ENCODE measurements at regions not wholly inside any gene's neighbourhood (a gene's known extent, or its start where the extent isn't known, plus 50 kb on each side); places are given as distances from the start of the nearest gene placed in this dataset.

- Mint-ChIP-seq H3K9me3 (no peaks in the 10 kb centered on the region), H3K4me3 (no peak overlapping the region), H3K27ac (no peak overlapping the region), H3K36me3 (ENCODE audit: low read depth) (no peaks in the 10 kb centered on the region), H3K27me3 (no peaks in the 10 kb centered on the region), H3K4me1 (ENCODE audit: low read depth) (no peaks in the 10 kb centered on the region)
- intact Hi-C loops (cut with micrococcal nuclease): no loop called here
These were observed 935.0 kb upstream of the INTU start for GRCh38 chr4:126697748-126698147.

GRCh38 chr4:126698224-126698623 is 934.5 kb upstream of the INTU start:
- Mint-ChIP-seq H3K4me1 (ENCODE audit: low read depth) (no peaks in the 10 kb centered on the region), H3K9me3 (no peaks in the 10 kb centered on the region)
- intact Hi-C loops (cut with micrococcal nuclease): no loop called here

GRCh38 chr4:126701756-126702155 is 931.0 kb upstream of the INTU start:
- no peaks in the 10 kb centered on the region for H3K36me3 Mint-ChIP-seq (ENCODE audit: low read depth)
- H3K4me1 Mint-ChIP-seq (ENCODE audit: low read depth): no peaks in the 10 kb centered on the region
- H3K27ac Mint-ChIP-seq: no peak overlapping the region
- intact Hi-C loops (cut with micrococcal nuclease): no loop called here
- no peaks in the 10 kb centered on the region for H3K9me3 Mint-ChIP-seq
- no peak overlapping the region for H3K4me3 Mint-ChIP-seq
- no peaks in the 10 kb centered on the region for H3K27me3 Mint-ChIP-seq

More at GRCh38 chr4:126698224-126698623, 934.5 kb upstream of the INTU start:
- H3K4me3 Mint-ChIP-seq: no peak overlapping the region
- no peaks in the 10 kb centered on the region for H3K27me3 Mint-ChIP-seq
- no peaks in the 10 kb centered on the region for H3K36me3 Mint-ChIP-seq (ENCODE audit: low read depth)
- no peak overlapping the region for H3K27ac Mint-ChIP-seq

- H3K9me3 Mint-ChIP-seq: no peaks in the 10 kb centered on the region
- intact Hi-C loops (cut with micrococcal nuclease): no loop called here
- no peaks in the 10 kb centered on the region for H3K36me3 Mint-ChIP-seq (ENCODE audit: low read depth)
- no peak overlapping the region for H3K4me3 Mint-ChIP-seq
- no peaks in the 10 kb centered on the region for H3K4me1 Mint-ChIP-seq (ENCODE audit: low read depth)
- H3K27me3 Mint-ChIP-seq: no peaks in the 10 kb centered on the region
- H3K27ac Mint-ChIP-seq: no peak overlapping the region
These were observed 930.0 kb upstream of the INTU start for GRCh38 chr4:126702747-126703146.

GRCh38 chr4:126705266-126705665 is 927.5 kb upstream of the INTU start:
- intact Hi-C loops (cut with micrococcal nuclease): no loop called here
- no peaks in the 10 kb centered on the region for H3K36me3 Mint-ChIP-seq (ENCODE audit: low read depth)
- H3K4me1 Mint-ChIP-seq (ENCODE audit: low read depth): no peaks in the 10 kb centered on the region
- H3K27ac Mint-ChIP-seq: no peak overlapping the region
- H3K9me3 Mint-ChIP-seq: no peaks in the 10 kb centered on the region
- no peak overlapping the region for H3K4me3 Mint-ChIP-seq
- no peaks in the 10 kb centered on the region for H3K27me3 Mint-ChIP-seq

- H3K4me1 Mint-ChIP-seq (ENCODE audit: low read depth): no peaks in the 10 kb centered on the region
- no peak overlapping the region for H3K4me3 Mint-ChIP-seq
- no peaks in the 10 kb centered on the region for H3K36me3 Mint-ChIP-seq (ENCODE audit: low read depth)
- no peaks in the 10 kb centered on the region for H3K27me3 Mint-ChIP-seq
- H3K9me3 Mint-ChIP-seq: no peaks in the 10 kb centered on the region
- H3K27ac Mint-ChIP-seq: no peak overlapping the region
- intact Hi-C loops (cut with micrococcal nuclease): no loop called here
These were observed 924.0 kb upstream of the INTU start for GRCh38 chr4:126708716-126709115.

- Mint-ChIP-seq H3K4me3 (no peak overlapping the region), H3K4me1 (ENCODE audit: low read depth) (no peaks in the 10 kb centered on the region), H3K9me3 (no peaks in the 10 kb centered on the region), H3K36me3 (ENCODE audit: low read depth) (no peaks in the 10 kb centered on the region), H3K27me3 (no peaks in the 10 kb centered on the region), H3K27ac (no peak overlapping the region)
- intact Hi-C loops (cut with micrococcal nuclease): no loop called here
These were observed 921.8 kb upstream of the INTU start for GRCh38 chr4:126710935-126711334.

GRCh38 chr4:126715067-126715466 is 917.7 kb upstream of the INTU start:
- no peaks in the 10 kb centered on the region for H3K36me3 Mint-ChIP-seq (ENCODE audit: low read depth)
- H3K4me1 Mint-ChIP-seq (ENCODE audit: low read depth): no peaks in the 10 kb centered on the region
- intact Hi-C loops (cut with micrococcal nuclease): no loop called here
- no peak overlapping the region for H3K27ac Mint-ChIP-seq
- no peaks in the 10 kb centered on the region for H3K27me3 Mint-ChIP-seq
- no peak overlapping the region for H3K4me3 Mint-ChIP-seq
- peaks cover 18% of the 10 kb centered on the region for H3K9me3 Mint-ChIP-seq

- H3K4me1 Mint-ChIP-seq (ENCODE audit: low read depth): no peaks in the 10 kb centered on the region
- no peak overlapping the region for H3K4me3 Mint-ChIP-seq
- H3K27me3 Mint-ChIP-seq: no peaks in the 10 kb centered on the region
- intact Hi-C loops (cut with micrococcal nuclease): no loop called here
- H3K36me3 Mint-ChIP-seq (ENCODE audit: low read depth): no peaks in the 10 kb centered on the region
- no peak overlapping the region for H3K27ac Mint-ChIP-seq
- H3K9me3 Mint-ChIP-seq: peaks cover 18% of the 10 kb centered on the region
These were observed 917.1 kb upstream of the INTU start for GRCh38 chr4:126715681-126716080.

GRCh38 chr4:126718136-126718535 is 914.6 kb upstream of the INTU start:
- no peaks in the 10 kb centered on the region for H3K27me3 Mint-ChIP-seq
- no peaks in the 10 kb centered on the region for H3K4me1 Mint-ChIP-seq (ENCODE audit: low read depth)
- H3K9me3 Mint-ChIP-seq: peaks cover 18% of the 10 kb centered on the region
- intact Hi-C loops (cut with micrococcal nuclease): no loop called here
- H3K36me3 Mint-ChIP-seq (ENCODE audit: low read depth): no peaks in the 10 kb centered on the region
- no peak overlapping the region for H3K27ac Mint-ChIP-seq
- H3K4me3 Mint-ChIP-seq: no peak overlapping the region

- no peaks in the 10 kb centered on the region for H3K36me3 Mint-ChIP-seq (ENCODE audit: low read depth)
- H3K27me3 Mint-ChIP-seq: no peaks in the 10 kb centered on the region
- H3K27ac Mint-ChIP-seq: no peak overlapping the region
- no peaks in the 10 kb centered on the region for H3K4me1 Mint-ChIP-seq (ENCODE audit: low read depth)
- intact Hi-C loops (cut with micrococcal nuclease): no loop called here
- peaks cover 18% of the 10 kb centered on the region for H3K9me3 Mint-ChIP-seq
- no peak overlapping the region for H3K4me3 Mint-ChIP-seq
These were observed 912.9 kb upstream of the INTU start for GRCh38 chr4:126719852-126720251.

GRCh38 chr4:126725906-126726305 is 906.9 kb upstream of the INTU start:
- H3K27me3 Mint-ChIP-seq: no peaks in the 10 kb centered on the region
- H3K27ac Mint-ChIP-seq: no peak overlapping the region
- intact Hi-C loops (cut with micrococcal nuclease): no loop called here
- H3K4me3 Mint-ChIP-seq: no peak overlapping the region
- no peaks in the 10 kb centered on the region for H3K36me3 Mint-ChIP-seq (ENCODE audit: low read depth)
- no peaks in the 10 kb centered on the region for H3K9me3 Mint-ChIP-seq
- H3K4me1 Mint-ChIP-seq (ENCODE audit: low read depth): no peaks in the 10 kb centered on the region

- intact Hi-C loops (cut with micrococcal nuclease): no loop called here
- Mint-ChIP-seq H3K36me3 (ENCODE audit: low read depth) (no peaks in the 10 kb centered on the region), H3K9me3 (no peaks in the 10 kb centered on the region), H3K4me1 (ENCODE audit: low read depth) (no peaks in the 10 kb centered on the region), H3K4me3 (no peak overlapping the region), H3K27ac (no peak overlapping the region), H3K27me3 (no peaks in the 10 kb centered on the region)
These were observed 905.3 kb upstream of the INTU start for GRCh38 chr4:126727461-126727860.

- H3K27ac Mint-ChIP-seq: no peak overlapping the region
- no peaks in the 10 kb centered on the region for H3K9me3 Mint-ChIP-seq
- no peaks in the 10 kb centered on the region for H3K27me3 Mint-ChIP-seq
- intact Hi-C loops (cut with micrococcal nuclease): no loop called here
- H3K36me3 Mint-ChIP-seq (ENCODE audit: low read depth): no peaks in the 10 kb centered on the region
- H3K4me1 Mint-ChIP-seq (ENCODE audit: low read depth): no peaks in the 10 kb centered on the region
- no peak overlapping the region for H3K4me3 Mint-ChIP-seq
These were observed 901.7 kb upstream of the INTU start for GRCh38 chr4:126731062-126731461.

GRCh38 chr4:126733301-126733700 is 899.5 kb upstream of the INTU start:
- intact Hi-C loops (cut with micrococcal nuclease): no loop called here

More at GRCh38 chr4:126733301-126733700, 899.5 kb upstream of the INTU start:
- H3K4me1 Mint-ChIP-seq (ENCODE audit: low read depth): no peaks in the 10 kb centered on the region
- H3K36me3 Mint-ChIP-seq (ENCODE audit: low read depth): no peaks in the 10 kb centered on the region
- no peaks in the 10 kb centered on the region for H3K27me3 Mint-ChIP-seq
- H3K4me3 Mint-ChIP-seq: no peak overlapping the region
- no peak overlapping the region for H3K27ac Mint-ChIP-seq
- H3K9me3 Mint-ChIP-seq: no peaks in the 10 kb centered on the region

All from dendritic cell treated with granulocyte-macrophage colony-stimulating factor and Interleukin-4, amounts not matched to agents 40 ng/mL and 50 ng/mL, for 4 days (primary cell).